Caco-2 (cell line): ENCODE measurements at regions not wholly inside any gene's neighbourhood (a gene's known extent, or its start where the extent isn't known, plus 50 kb on each side); places are given as distances from the start of the nearest gene placed in this dataset.

ENCODE experiments used
- BruUV-seq: library from RNA; stranded (reverse); fragments of 400-500 nt; replicated peaks from 2 replicates; lab custom pipeline; 2021; lab: Mats Ljungman, UMichigan
- CTCF ChIA-PET: fragments of 300-600 bp; sonication (Branson Sonifier 250); formaldehyde crosslinking; loops from one replicate; lab custom pipeline; 2022; ENCODE audit warnings: antibody characterized with exemption; lab: Charles Lee
- POLR2A ChIA-PET: fragments of 300-600 bp; sonication (Branson Sonifier 250); formaldehyde crosslinking; loops from one replicate; lab custom pipeline; 2022; ENCODE audit warnings: antibody characterized with exemption; lab: Charles Lee
- DNase-seq, 2 experiments: peaks; one replicate each; pipeline versions ENCODE4 v3.0.0 to v3.0.0-alpha.2; 2020 to 2022
- H3K27me3 ChIP-seq: replicated peaks from 2 replicates; pipeline ENCODE4 v1.6.0; 2011; ENCODE audit warnings: low read length; ENCODE audit not compliant: control insufficient read depth, insufficient read depth
- H3K36me3 ChIP-seq: 2 replicates; pipeline ENCODE4 v1.5.1; 2011; ENCODE audit warnings: low read length; ENCODE audit not compliant: control insufficient read depth, insufficient read depth
- H3K4me1 ChIP-seq: fragments of 250-450 bp; sonication (Bioruptor Pico); 2 replicates; pipeline ENCODE4 v1.5.1; 2020; ENCODE audit warnings: mild to moderate bottlenecking
- H3K4me3 ChIP-seq: 2 replicates; pipeline ENCODE4 v1.5.1; 2011; ENCODE audit warnings: low read depth, mild to moderate bottlenecking, control low read depth, low read length
- H3K9me3 ChIP-seq: fragments of 250-450 bp; sonication (Bioruptor Pico); 2 replicates; pipeline ENCODE4 v1.5.1; 2020; ENCODE audit warnings: mild to moderate bottlenecking, moderate library complexity
- H3K27ac Mint-ChIP-seq: one replicate; pipeline ENCODE4 v1.8.0; 2022; ENCODE audit warnings: mixed read lengths; ENCODE audit not compliant: unreplicated experiment
- H3K27me3 Mint-ChIP-seq: one replicate; pipeline ENCODE4 v1.8.0; 2022; ENCODE audit warnings: mixed read lengths; ENCODE audit not compliant: insufficient read depth, unreplicated experiment
- H3K36me3 Mint-ChIP-seq: one replicate; pipeline ENCODE4 v1.8.0; 2022; ENCODE audit warnings: mild to moderate bottlenecking, mixed read lengths; ENCODE audit not compliant: insufficient read depth, unreplicated experiment
- H3K4me1 Mint-ChIP-seq: one replicate; pipeline ENCODE4 v1.8.0; 2022; ENCODE audit warnings: low read depth, mixed read lengths; ENCODE audit not compliant: unreplicated experiment
- H3K4me3 Mint-ChIP-seq: one replicate; pipeline ENCODE4 v1.8.0; 2022; ENCODE audit warnings: mild to moderate bottlenecking, moderate library complexity, mixed read lengths; ENCODE audit not compliant: unreplicated experiment
- H3K9me3 Mint-ChIP-seq: one replicate; pipeline ENCODE4 v1.8.0; 2022; ENCODE audit warnings: mixed read lengths; ENCODE audit not compliant: unreplicated experiment
- CTCF ChIP-seq, 2 experiments: fragments of 200-600 bp in 1 of 2; IDR thresholded peaks; 1 replicate in 1 of 2; 2 replicates in 1 of 2; pipeline versions ENCODE4 v1.5.1 to v1.8.0; 2011 to 2022; ENCODE audit warnings: antibody characterized with exemption in 1 of 2, control low read depth in 1 of 2, inconsistent platforms in 1 of 2, low read depth in 1 of 2, low read length in 1 of 2, mild to moderate bottlenecking in 1 of 2, moderate library complexity in 1 of 2; ENCODE audit not compliant: insufficient read depth in 1 of 2, severe bottlenecking in 1 of 2, unreplicated experiment in 1 of 2
- intact Hi-C: fragments of 100-400 bp; cut with micrococcal nuclease; formaldehyde crosslinking; loops from one replicate; pipeline ENCODE4 v1.10.0; 2022; ENCODE audit not compliant: unreplicated experiment

- ChIA-PET CTCF (no interaction called here), POLR2A (no interaction called here)
- no peaks in the 10 kb centered on the region for H3K36me3 ChIP-seq
- Mint-ChIP-seq H3K27me3 (no peaks in the 10 kb centered on the region), H3K4me3 (no peak overlapping the region), H3K27ac (no peak overlapping the region), H3K36me3 (no peaks in the 10 kb centered on the region), H3K9me3 (no peaks in the 10 kb centered on the region), H3K4me1 (peaks cover 7% of the 10 kb centered on the region)
- H3K9me3 ChIP-seq = no peaks in the 10 kb centered on the region
- intact Hi-C loops = no loop called here
- TF ChIP-seq CTCF (IDR thresholded peaks at IDR 0.05; ENCODE audit: insufficient read depth in 1 of 2, low read depth in 1 of 2, low read length in 1 of 2, severe bottlenecking in 1 of 2, unreplicated experiment in 1 of 2) = no peak
- no peaks in the 10 kb centered on the region for H3K27me3 ChIP-seq
- no TSS peak for BruUV-seq
- no peaks in the 10 kb centered on the region for H3K4me1 ChIP-seq
- H3K4me3 ChIP-seq = no peak overlapping the region
- no peak for DNase-seq
These were observed 665.2 kb downstream of the INHBA start for GRCh38 chr7:41037691-41038090.

GRCh38 chr7:41035794-41036193 is 667.1 kb downstream of the INHBA start:
- no peak for DNase-seq
- POLR2A ChIA-PET = no interaction called here
- Mint-ChIP-seq H3K4me3 (no peak overlapping the region), H3K27ac (no peak overlapping the region), H3K36me3 (no peaks in the 10 kb centered on the region), H3K9me3 (no peaks in the 10 kb centered on the region), H3K4me1 (peaks cover 7% of the 10 kb centered on the region), H3K27me3 (no peaks in the 10 kb centered on the region)
- intact Hi-C loops = no loop called here
- Histone ChIP-seq H3K4me1 (no peaks in the 10 kb centered on the region), H3K36me3 (no peaks in the 10 kb centered on the region), H3K9me3 (no peaks in the 10 kb centered on the region), H3K27me3 (no peaks in the 10 kb centered on the region), H3K4me3 (no peak overlapping the region)
- BruUV-seq = no TSS peak
- TF ChIP-seq CTCF (IDR thresholded peaks at IDR 0.05; ENCODE audit: insufficient read depth in 1 of 2, low read depth in 1 of 2, low read length in 1 of 2, severe bottlenecking in 1 of 2, unreplicated experiment in 1 of 2) = no peak
- CTCF ChIA-PET = no interaction called here

GRCh38 chr7:41033500-41033899 is 669.4 kb downstream of the INHBA start:
- peaks cover 7% of the 10 kb centered on the region for H3K4me1 Mint-ChIP-seq
- no peaks in the 10 kb centered on the region for H3K27me3 ChIP-seq
- no peaks in the 10 kb centered on the region for H3K27me3 Mint-ChIP-seq
- CTCF ChIA-PET = no interaction called here
- POLR2A ChIA-PET = no interaction called here
- no peak overlapping the region for H3K4me3 Mint-ChIP-seq
- no peak overlapping the region for H3K4me3 ChIP-seq
- H3K27ac Mint-ChIP-seq = no peak overlapping the region
- no peaks in the 10 kb centered on the region for H3K9me3 Mint-ChIP-seq
- BruUV-seq = no TSS peak
- H3K36me3 Mint-ChIP-seq = no peaks in the 10 kb centered on the region
- no peaks in the 10 kb centered on the region for H3K4me1 ChIP-seq
- H3K36me3 ChIP-seq = no peaks in the 10 kb centered on the region
- DNase-seq = no peak
- H3K9me3 ChIP-seq = no peaks in the 10 kb centered on the region
- TF ChIP-seq CTCF (IDR thresholded peaks at IDR 0.05; ENCODE audit: insufficient read depth in 1 of 2, low read depth in 1 of 2, low read length in 1 of 2, severe bottlenecking in 1 of 2, unreplicated experiment in 1 of 2) = no peak
- intact Hi-C loops = no loop called here
